OCI-LY3 (cell line): ENCODE measurements at regions not wholly inside any gene's neighbourhood (a gene's known extent, or its start where the extent isn't known, plus 50 kb on each side); places are given as distances from the start of the nearest gene placed in this dataset.
"Not testable (repeated sequence)": the region's sequence is repeated elsewhere in the genome, so short reads cannot be mapped to it uniquely, and the experiment has no call there.

Experiments used
- EZH2phosphoT487 ChIP-seq: fragments of 200-600 bp; shearing (Covaris generic); IDR thresholded peaks from 2 replicates; pipeline ENCODE4 v1.6.1; 2018; ENCODE audit warnings: antibody characterized with exemption, mixed run types, low read depth
- TF ChIP-seq, protein P1 (sequence below): fragments of 200-600, 300-600 bp; sonication (generic); IDR thresholded peaks from 2 replicates; pipeline ENCODE4 v1.5.1; 2014; ENCODE audit warnings: antibody characterized with exemption, low read length, low read depth

GRCh38 chr4:3610851-3611250, 78.6 kb upstream of the LRPAP1 start:
- not testable (repeated sequence) for TF ChIP-seq EZH2phosphoT487
- TF ChIP-seq, protein P1, sequence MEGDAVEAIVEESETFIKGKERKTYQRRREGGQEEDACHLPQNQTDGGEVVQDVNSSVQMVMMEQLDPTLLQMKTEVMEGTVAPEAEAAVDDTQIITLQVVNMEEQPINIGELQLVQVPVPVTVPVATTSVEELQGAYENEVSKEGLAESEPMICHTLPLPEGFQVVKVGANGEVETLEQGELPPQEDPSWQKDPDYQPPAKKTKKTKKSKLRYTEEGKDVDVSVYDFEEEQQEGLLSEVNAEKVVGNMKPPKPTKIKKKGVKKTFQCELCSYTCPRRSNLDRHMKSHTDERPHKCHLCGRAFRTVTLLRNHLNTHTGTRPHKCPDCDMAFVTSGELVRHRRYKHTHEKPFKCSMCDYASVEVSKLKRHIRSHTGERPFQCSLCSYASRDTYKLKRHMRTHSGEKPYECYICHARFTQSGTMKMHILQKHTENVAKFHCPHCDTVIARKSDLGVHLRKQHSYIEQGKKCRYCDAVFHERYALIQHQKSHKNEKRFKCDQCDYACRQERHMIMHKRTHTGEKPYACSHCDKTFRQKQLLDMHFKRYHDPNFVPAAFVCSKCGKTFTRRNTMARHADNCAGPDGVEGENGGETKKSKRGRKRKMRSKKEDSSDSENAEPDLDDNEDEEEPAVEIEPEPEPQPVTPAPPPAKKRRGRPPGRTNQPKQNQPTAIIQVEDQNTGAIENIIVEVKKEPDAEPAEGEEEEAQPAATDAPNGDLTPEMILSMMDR, result not testable (repeated sequence)
